KMS-11 (cell line): ENCODE measurements at regions not wholly inside any gene's neighbourhood (a gene's known extent, or its start where the extent isn't known, plus 50 kb on each side); places are given as distances from the start of the nearest gene placed in this dataset.

Source experiments
- H2AFZ ChIP-seq: fragments of 200-600 bp; sonication (generic); 2 replicates; pipeline ENCODE4 v1.6.1; 2016; ENCODE audit warnings: antibody characterized with exemption, mixed run types, low read depth
- H3K27ac ChIP-seq: fragments of 200-600 bp; sonication (generic); 2 replicates; pipeline ENCODE4 v1.6.1; 2016; ENCODE audit warnings: mild to moderate bottlenecking, mixed run types
- H3K27me3 ChIP-seq: fragments of 200-600 bp; sonication (generic); 2 replicates; pipeline ENCODE4 v1.6.1; 2017; ENCODE audit warnings: mild to moderate bottlenecking, low read depth, mixed run types, moderate library complexity; ENCODE audit not compliant: insufficient read depth
- H3K36me3 ChIP-seq: fragments of 200-600 bp; sonication (generic); 2 replicates; pipeline ENCODE4 v1.6.1; 2017; ENCODE audit warnings: mild to moderate bottlenecking, mixed run types; ENCODE audit not compliant: insufficient read depth
- H3K4me1 ChIP-seq: fragments of 200-600 bp; sonication (generic); 2 replicates; pipeline ENCODE4 v1.6.1; 2016; ENCODE audit warnings: mild to moderate bottlenecking, low read depth, mixed run types; ENCODE audit not compliant: poor library complexity, severe bottlenecking
- H3K4me2 ChIP-seq: fragments of 200-600 bp; sonication (generic); 2 replicates; pipeline ENCODE4 v1.7.0; 2016; ENCODE audit warnings: mild to moderate bottlenecking, mixed run types
- H3K4me3 ChIP-seq: fragments of 200-600 bp; sonication (generic); IDR thresholded peaks from 2 replicates; pipeline ENCODE4 v1.6.1; 2017; ENCODE audit warnings: low read depth, low read length, mixed read lengths; ENCODE audit not compliant: insufficient read depth
- H3K79me2 ChIP-seq: fragments of 200-600 bp; sonication (generic); 2 replicates; pipeline ENCODE4 v1.6.1; 2016; ENCODE audit warnings: low read depth, mixed run types; ENCODE audit not compliant: insufficient read depth
- H3K9ac ChIP-seq: fragments of 200-600 bp; sonication (generic); 2 replicates; pipeline ENCODE4 v1.6.1; 2016; ENCODE audit warnings: mild to moderate bottlenecking, mixed run types
- H4K20me1 ChIP-seq: fragments of 200-600 bp; sonication (generic); 2 replicates; pipeline ENCODE4 v1.6.1; 2016; ENCODE audit warnings: mild to moderate bottlenecking, mixed run types; ENCODE audit not compliant: insufficient read depth
- CTCF ChIP-seq: fragments of 200-600 bp; sonication (generic); conservative IDR thresholded peaks from 2 replicates; pipeline ENCODE4 v1.6.1; 2017; ENCODE audit warnings: low read depth, mild to moderate bottlenecking, antibody characterized with exemption, low read length, moderate library complexity, mixed read lengths

GRCh38 chr21:35854281-35854680 is 206.0 kb downstream of the SETD4 start:
- Histone ChIP-seq H3K4me1 (peaks cover 19% of the 10 kb centered on the region), H3K79me2 (no peaks in the 10 kb centered on the region), H3K27me3 (no peaks in the 10 kb centered on the region), H3K4me3 (no peak overlapping the region), H4K20me1 (no peaks in the 10 kb centered on the region), H3K27ac (no peak overlapping the region), H3K36me3 (no peaks in the 10 kb centered on the region), H2AFZ (no peak overlapping the region), H3K9ac (no peak overlapping the region), H3K4me2 (no peak overlapping the region)
- no peak for TF ChIP-seq CTCF

GRCh38 chr21:35853321-35854239 is 206.7 kb downstream of the SETD4 start:
- no peak for TF ChIP-seq CTCF
- no peak overlapping the region for H2AFZ ChIP-seq
- no peak overlapping the region for H3K9ac ChIP-seq
- H3K27ac ChIP-seq, result no peak overlapping the region
- H3K4me1 ChIP-seq, result peaks cover 19% of the 10 kb centered on the region
- no peak overlapping the region for H3K4me3 ChIP-seq
- H3K4me2 ChIP-seq, result no peak overlapping the region
- H4K20me1 ChIP-seq, result no peaks in the 10 kb centered on the region
- no peaks in the 10 kb centered on the region for H3K36me3 ChIP-seq
- no peaks in the 10 kb centered on the region for H3K79me2 ChIP-seq
- H3K27me3 ChIP-seq, result no peaks in the 10 kb centered on the region

- Histone ChIP-seq H3K36me3 (no peaks in the 10 kb centered on the region), H4K20me1 (no peaks in the 10 kb centered on the region), H3K4me2 (no peak overlapping the region), H3K4me3 (no peak overlapping the region), H3K79me2 (no peaks in the 10 kb centered on the region), H3K9ac (no peak overlapping the region), H2AFZ (no peak overlapping the region), H3K4me1 (peaks cover 19% of the 10 kb centered on the region), H3K27ac (no peak overlapping the region), H3K27me3 (no peaks in the 10 kb centered on the region)
- no peak for TF ChIP-seq CTCF
These were observed 207.5 kb downstream of the SETD4 start for GRCh38 chr21:35852820-35853219.

- Histone ChIP-seq H3K79me2 (no peaks in the 10 kb centered on the region), H3K4me3 (no peak overlapping the region), H3K4me2 (peak overlapping the region; percentile 22), H3K36me3 (no peaks in the 10 kb centered on the region), H3K4me1 (peaks cover 19% of the 10 kb centered on the region), H3K27ac (no peak overlapping the region), H3K9ac (no peak overlapping the region), H4K20me1 (no peaks in the 10 kb centered on the region), H3K27me3 (no peaks in the 10 kb centered on the region), H2AFZ (peak overlapping the region; percentile 11; the same call in 1 of the 2 replicates)
- no peak for TF ChIP-seq CTCF
These were observed 209.7 kb downstream of the SETD4 start for GRCh38 chr21:35850542-35851103.
